ENCODE measurements at regions not wholly inside any gene's neighbourhood (a gene's known extent, or its start where the extent isn't known, plus 50 kb on each side); places are given as distances from the start of the nearest gene placed in this dataset.

GRCh38 chr21:16979574-16979973 is 533.3 kb upstream of the CXADR start:
- H3K9me3 Mint-ChIP-seq (ENCODE audit: unreplicated experiment) = no peaks in the 10 kb centered on the region
- no peak for TF ChIP-seq CTCF (IDR thresholded peaks at IDR 0.05; ENCODE audit: unreplicated experiment)
- H3K27me3 Mint-ChIP-seq (ENCODE audit: unreplicated experiment) = no peaks in the 10 kb centered on the region
- DNase-seq (ENCODE audit: low spot score) = no peak
- H3K36me3 Mint-ChIP-seq (ENCODE audit: low read depth, unreplicated experiment) = no peaks in the 10 kb centered on the region
- H3K4me1 Mint-ChIP-seq (ENCODE audit: unreplicated experiment) = peaks cover 11% of the 10 kb centered on the region
- no peak overlapping the region for H3K4me3 Mint-ChIP-seq (ENCODE audit: unreplicated experiment)
- no peak overlapping the region for H3K27ac Mint-ChIP-seq (ENCODE audit: unreplicated experiment)

DNA sequence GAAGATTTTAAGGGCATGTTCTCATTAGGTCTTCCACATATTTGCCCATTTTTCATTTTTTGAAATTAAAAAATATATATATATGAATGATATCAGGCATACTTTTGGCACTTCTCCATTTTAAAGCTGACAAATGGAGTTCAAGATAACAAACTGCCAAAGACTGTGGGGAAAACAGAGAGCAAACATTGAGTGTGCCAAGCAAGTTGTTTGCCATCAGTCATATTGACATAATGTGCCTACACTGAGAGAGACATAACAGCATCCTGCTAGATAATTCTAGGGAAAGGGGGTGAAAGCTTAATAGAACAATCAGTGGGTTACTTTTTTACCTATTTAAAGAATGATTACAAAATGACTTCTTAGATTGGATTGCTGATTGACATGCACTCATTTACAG is 529.4 kb upstream of the CXADR start:
- Mint-ChIP-seq H3K27ac (ENCODE audit: unreplicated experiment) (no peak overlapping the region), H3K4me3 (ENCODE audit: unreplicated experiment) (no peak overlapping the region), H3K4me1 (ENCODE audit: unreplicated experiment) (no peaks in the 10 kb centered on the region), H3K9me3 (ENCODE audit: unreplicated experiment) (no peaks in the 10 kb centered on the region), H3K36me3 (ENCODE audit: low read depth, unreplicated experiment) (no peaks in the 10 kb centered on the region), H3K27me3 (ENCODE audit: unreplicated experiment) (no peaks in the 10 kb centered on the region)
- no peak for DNase-seq (ENCODE audit: low spot score)
- no peak for TF ChIP-seq CTCF (IDR thresholded peaks at IDR 0.05; ENCODE audit: unreplicated experiment)

GRCh38 chr21:16992448-16992847 is 520.4 kb upstream of the CXADR start:
- no peak for DNase-seq (ENCODE audit: low spot score)
- Mint-ChIP-seq H3K9me3 (ENCODE audit: unreplicated experiment) (no peaks in the 10 kb centered on the region), H3K4me3 (ENCODE audit: unreplicated experiment) (no peak overlapping the region), H3K36me3 (ENCODE audit: low read depth, unreplicated experiment) (no peaks in the 10 kb centered on the region), H3K27me3 (ENCODE audit: unreplicated experiment) (no peaks in the 10 kb centered on the region), H3K27ac (ENCODE audit: unreplicated experiment) (no peak overlapping the region), H3K4me1 (ENCODE audit: unreplicated experiment) (no peaks in the 10 kb centered on the region)
- no peak for TF ChIP-seq CTCF (IDR thresholded peaks at IDR 0.05; ENCODE audit: unreplicated experiment)

GRCh38 chr21:16993416-16994038 is 519.3 kb upstream of the CXADR start:
- DNase-seq (ENCODE audit: low spot score) = no peak
- H3K9me3 Mint-ChIP-seq (ENCODE audit: unreplicated experiment) = no peaks in the 10 kb centered on the region
- H3K27ac Mint-ChIP-seq (ENCODE audit: unreplicated experiment) = no peak overlapping the region
- H3K27me3 Mint-ChIP-seq (ENCODE audit: unreplicated experiment) = no peaks in the 10 kb centered on the region
- H3K4me1 Mint-ChIP-seq (ENCODE audit: unreplicated experiment) = no peaks in the 10 kb centered on the region
- no peak for TF ChIP-seq CTCF (IDR thresholded peaks at IDR 0.05; ENCODE audit: unreplicated experiment)
- no peak overlapping the region for H3K4me3 Mint-ChIP-seq (ENCODE audit: unreplicated experiment)
- H3K36me3 Mint-ChIP-seq (ENCODE audit: low read depth, unreplicated experiment) = no peaks in the 10 kb centered on the region

- Mint-ChIP-seq H3K27me3 (ENCODE audit: unreplicated experiment) (peaks cover 2% of the 10 kb centered on the region), H3K4me1 (ENCODE audit: unreplicated experiment) (no peaks in the 10 kb centered on the region), H3K27ac (ENCODE audit: unreplicated experiment) (no peak overlapping the region), H3K4me3 (ENCODE audit: unreplicated experiment) (no peak overlapping the region), H3K9me3 (ENCODE audit: unreplicated experiment) (no peaks in the 10 kb centered on the region), H3K36me3 (ENCODE audit: low read depth, unreplicated experiment) (no peaks in the 10 kb centered on the region)
- no peak for DNase-seq (ENCODE audit: low spot score)
- no peak for TF ChIP-seq CTCF (IDR thresholded peaks at IDR 0.05; ENCODE audit: unreplicated experiment)
These were observed 510.1 kb upstream of the CXADR start for GRCh38 chr21:17002594-17003257.
